Chondrocyte (in vitro differentiated cells): ENCODE measurements at regions not wholly inside any gene's neighbourhood (a gene's known extent, or its start where the extent isn't known, plus 50 kb on each side); places are given as distances from the start of the nearest gene placed in this dataset.

Experiments
- DNase-seq: peaks from one replicate; pipeline ENCODE4 v3.0.0; 2021; ENCODE audit warnings: mixed read lengths, low spot score
- H3K27ac Mint-ChIP-seq: one replicate; pipeline ENCODE4 v1.8.0; 2021; ENCODE audit warnings: mild to moderate bottlenecking, moderate library complexity, mixed read lengths; ENCODE audit not compliant: unreplicated experiment
- H3K27me3 Mint-ChIP-seq: 2 replicates; pipeline ENCODE4 v1.8.0; 2021; ENCODE audit warnings: low read depth, mixed read lengths
- H3K36me3 Mint-ChIP-seq: 2 replicates; pipeline ENCODE4 v1.8.0; 2021; ENCODE audit warnings: low read depth, mixed read lengths
- H3K4me1 Mint-ChIP-seq: 2 replicates; pipeline ENCODE4 v1.8.0; 2021; ENCODE audit warnings: low read depth, mild to moderate bottlenecking, mixed read lengths
- H3K4me3 Mint-ChIP-seq: one replicate; pipeline ENCODE4 v1.8.0; 2021; ENCODE audit warnings: mild to moderate bottlenecking, moderate library complexity, mixed read lengths; ENCODE audit not compliant: unreplicated experiment
- H3K9me3 Mint-ChIP-seq: 2 replicates; pipeline ENCODE4 v1.8.0; 2021; ENCODE audit warnings: low read depth, mixed read lengths
- TF ChIP-seq, protein P1 (sequence below): fragments of 200-600 bp; sonication (generic); IDR thresholded peaks from 2 replicates; pipeline ENCODE4 v1.5.0; 2021; ENCODE audit warnings: antibody characterized with exemption, mild to moderate bottlenecking, moderate library complexity

DNA sequence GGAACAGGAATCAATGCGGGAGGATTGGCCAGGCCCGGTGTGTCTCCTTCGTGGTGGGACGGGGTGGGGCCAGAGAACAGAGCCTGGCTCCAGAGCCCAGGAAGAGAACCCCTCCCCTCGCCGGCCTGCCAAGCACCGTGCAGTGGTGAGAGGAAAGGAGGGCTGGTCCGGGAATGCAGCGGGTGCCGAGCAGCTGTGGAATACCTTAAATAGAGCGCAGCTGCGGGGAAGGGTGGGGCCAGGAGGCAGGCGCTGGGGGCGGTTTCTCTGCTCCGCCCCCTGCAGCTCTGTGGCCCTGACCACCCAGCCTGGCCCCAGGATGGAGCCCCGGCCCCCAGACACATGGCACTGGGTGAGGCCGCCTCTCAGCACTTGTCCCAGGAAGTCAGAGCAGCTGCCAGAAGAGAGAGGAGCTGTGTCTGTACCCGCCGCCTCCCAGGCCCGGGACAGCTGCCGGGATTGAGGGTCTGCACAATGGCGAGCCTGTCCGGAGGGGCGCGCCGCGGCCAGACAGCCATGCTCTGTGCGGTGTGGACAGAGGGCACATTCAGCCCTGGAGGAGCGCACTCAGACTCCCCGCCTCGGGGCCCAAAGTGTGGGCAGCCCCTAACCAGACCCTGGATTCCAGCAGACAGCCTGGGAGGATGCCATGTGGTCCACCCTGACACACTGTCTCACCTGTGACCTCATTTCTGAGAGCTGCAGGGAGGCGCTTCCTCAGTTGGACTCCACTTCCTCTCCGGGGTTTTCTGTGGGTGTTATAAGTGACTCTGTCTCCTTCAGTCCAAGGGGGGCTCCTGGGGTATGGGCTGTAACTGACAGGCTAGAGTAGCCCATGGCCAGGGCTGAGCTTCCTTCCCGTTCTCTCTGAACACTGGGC is 268.8 kb downstream of the SEC14L1 start:
- peaks cover 85% of the 10 kb centered on the region for H3K4me1 Mint-ChIP-seq
- TF ChIP-seq, protein P1, sequence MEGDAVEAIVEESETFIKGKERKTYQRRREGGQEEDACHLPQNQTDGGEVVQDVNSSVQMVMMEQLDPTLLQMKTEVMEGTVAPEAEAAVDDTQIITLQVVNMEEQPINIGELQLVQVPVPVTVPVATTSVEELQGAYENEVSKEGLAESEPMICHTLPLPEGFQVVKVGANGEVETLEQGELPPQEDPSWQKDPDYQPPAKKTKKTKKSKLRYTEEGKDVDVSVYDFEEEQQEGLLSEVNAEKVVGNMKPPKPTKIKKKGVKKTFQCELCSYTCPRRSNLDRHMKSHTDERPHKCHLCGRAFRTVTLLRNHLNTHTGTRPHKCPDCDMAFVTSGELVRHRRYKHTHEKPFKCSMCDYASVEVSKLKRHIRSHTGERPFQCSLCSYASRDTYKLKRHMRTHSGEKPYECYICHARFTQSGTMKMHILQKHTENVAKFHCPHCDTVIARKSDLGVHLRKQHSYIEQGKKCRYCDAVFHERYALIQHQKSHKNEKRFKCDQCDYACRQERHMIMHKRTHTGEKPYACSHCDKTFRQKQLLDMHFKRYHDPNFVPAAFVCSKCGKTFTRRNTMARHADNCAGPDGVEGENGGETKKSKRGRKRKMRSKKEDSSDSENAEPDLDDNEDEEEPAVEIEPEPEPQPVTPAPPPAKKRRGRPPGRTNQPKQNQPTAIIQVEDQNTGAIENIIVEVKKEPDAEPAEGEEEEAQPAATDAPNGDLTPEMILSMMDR, result no peak
- peaks cover 7% of the 10 kb centered on the region for H3K9me3 Mint-ChIP-seq
- H3K27ac Mint-ChIP-seq, result peak overlapping the region; percentile 89
- H3K27me3 Mint-ChIP-seq, result no peaks in the 10 kb centered on the region
- H3K36me3 Mint-ChIP-seq, result peaks cover 5% of the 10 kb centered on the region
- peak overlapping the region; percentile 47 for H3K4me3 Mint-ChIP-seq
- no peak for DNase-seq

DNA sequence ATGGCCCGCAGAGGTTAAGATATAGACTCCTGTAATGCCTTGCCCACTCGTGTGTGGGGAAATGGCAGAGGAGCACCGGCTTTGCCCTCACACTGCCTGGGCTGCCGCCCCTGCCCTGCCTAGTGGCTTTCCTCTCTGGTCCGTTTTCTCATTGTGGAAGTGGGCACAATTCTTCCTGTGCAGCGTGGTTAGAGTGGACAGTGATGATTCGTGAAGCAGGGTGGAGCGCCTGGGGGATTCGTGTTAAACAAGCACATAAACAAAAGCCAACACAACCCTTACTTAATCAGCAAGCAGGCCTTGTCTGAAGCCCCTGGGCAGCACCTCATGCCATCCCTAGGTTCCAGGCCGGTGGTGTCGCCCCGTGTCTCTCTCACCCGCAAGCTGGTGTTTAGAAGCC is 269.7 kb downstream of the SEC14L1 start:
- no peak for DNase-seq
- Mint-ChIP-seq H3K4me3 (no peak overlapping the region), H3K27me3 (no peaks in the 10 kb centered on the region), H3K36me3 (peaks cover 5% of the 10 kb centered on the region), H3K4me1 (peaks cover 79% of the 10 kb centered on the region), H3K9me3 (peaks cover 7% of the 10 kb centered on the region), H3K27ac (peak overlapping the region; percentile 93)
- TF ChIP-seq, protein P1, result no peak

DNA sequence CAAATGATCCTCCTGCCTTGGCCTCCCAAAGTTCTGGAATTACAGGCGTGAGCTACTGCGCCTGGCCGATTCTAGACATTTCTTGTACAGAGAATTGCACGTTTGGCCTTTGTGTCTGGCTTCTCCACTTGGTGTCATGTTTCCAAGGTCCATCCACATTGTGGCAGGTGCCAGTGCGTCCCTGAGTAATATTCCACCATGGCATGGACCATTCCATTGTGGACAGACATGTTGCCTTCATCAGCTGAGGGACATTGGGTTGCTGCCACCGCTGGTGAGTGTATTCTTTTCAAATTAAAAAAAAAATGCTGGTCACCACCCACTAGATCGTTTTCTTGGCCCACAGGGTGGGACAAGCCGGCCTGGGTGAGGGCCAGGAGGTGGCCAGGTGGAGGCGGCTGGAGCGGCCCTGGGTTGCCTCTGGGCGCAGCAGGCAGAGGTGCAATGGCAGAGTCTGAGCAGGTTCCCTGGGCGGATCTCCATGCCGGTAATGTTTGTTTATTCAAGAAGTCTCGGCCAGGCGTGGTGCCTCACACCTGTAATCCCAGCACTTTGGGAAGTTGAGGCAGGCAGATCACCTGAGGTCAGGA is 274.1 kb downstream of the SEC14L1 start:
- no peak overlapping the region for H3K27ac Mint-ChIP-seq
- no peaks in the 10 kb centered on the region for H3K27me3 Mint-ChIP-seq
- TF ChIP-seq, protein P1, result no peak
- no peak for DNase-seq
- H3K4me1 Mint-ChIP-seq, result peaks cover 46% of the 10 kb centered on the region
- H3K9me3 Mint-ChIP-seq, result peaks cover 7% of the 10 kb centered on the region
- H3K36me3 Mint-ChIP-seq, result peaks cover 2% of the 10 kb centered on the region
- H3K4me3 Mint-ChIP-seq, result no peak overlapping the region

DNA sequence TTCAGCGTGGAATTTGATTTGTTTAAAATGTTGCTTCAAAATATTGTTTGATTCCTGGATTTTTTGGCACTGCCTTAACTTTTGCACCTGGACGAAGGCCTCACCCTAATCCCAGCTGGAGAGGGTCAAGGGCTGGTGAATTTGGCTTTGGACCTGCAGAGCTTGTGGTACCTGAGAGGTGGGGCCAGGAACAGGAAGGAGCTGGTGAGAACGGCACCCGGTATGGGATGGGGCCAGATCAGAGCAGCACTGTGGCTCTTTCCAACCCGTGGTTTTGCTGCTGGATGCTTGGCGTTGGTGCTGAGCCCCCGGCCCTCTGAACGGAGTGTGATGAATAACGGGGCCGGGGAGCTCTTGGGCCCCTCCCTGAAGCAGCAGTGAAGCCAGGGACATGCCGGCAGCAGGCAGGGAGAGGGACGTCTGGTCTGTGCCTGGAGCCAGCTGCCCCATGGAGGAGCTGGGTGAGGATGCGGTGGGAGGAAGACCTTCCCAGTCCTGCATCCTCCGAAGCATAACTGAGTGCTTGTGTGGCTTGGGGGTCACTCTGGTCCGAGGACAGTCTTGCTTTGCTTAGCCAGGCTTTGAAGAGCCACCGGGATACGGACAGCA is 275.4 kb downstream of the SEC14L1 start:
- no peak overlapping the region for H3K27ac Mint-ChIP-seq
- peaks cover 2% of the 10 kb centered on the region for H3K36me3 Mint-ChIP-seq
- no peaks in the 10 kb centered on the region for H3K27me3 Mint-ChIP-seq
- H3K9me3 Mint-ChIP-seq, result peaks cover 7% of the 10 kb centered on the region
- TF ChIP-seq, protein P1, result no peak
- H3K4me1 Mint-ChIP-seq, result peaks cover 47% of the 10 kb centered on the region
- no peak overlapping the region for H3K4me3 Mint-ChIP-seq
- no peak for DNase-seq

DNA sequence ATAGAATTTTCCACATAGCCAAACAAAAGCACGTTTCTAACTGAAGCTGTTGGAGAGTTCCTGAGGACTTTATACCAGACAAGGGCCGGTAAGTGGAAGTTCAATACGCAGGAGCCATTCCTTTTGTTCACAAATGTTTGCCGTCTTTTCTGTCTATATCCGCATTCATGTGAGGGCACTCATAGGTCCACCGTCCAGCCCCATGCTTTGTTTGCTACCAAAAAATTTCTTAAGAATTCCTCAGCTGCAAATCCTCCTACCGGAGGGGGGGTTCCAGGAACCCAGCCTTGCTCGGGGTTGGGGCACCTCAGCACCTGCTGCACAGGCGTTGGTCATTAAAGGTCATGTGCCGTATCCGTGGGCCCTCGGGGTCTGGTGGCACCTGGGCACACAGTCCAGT is 276.8 kb downstream of the SEC14L1 start:
- peaks cover 5% of the 10 kb centered on the region for H3K9me3 Mint-ChIP-seq
- no peaks in the 10 kb centered on the region for H3K27me3 Mint-ChIP-seq
- no peak overlapping the region for H3K4me3 Mint-ChIP-seq
- TF ChIP-seq, protein P1, result no peak
- DNase-seq, result no peak
- H3K27ac Mint-ChIP-seq, result no peak overlapping the region
- peaks cover 2% of the 10 kb centered on the region for H3K36me3 Mint-ChIP-seq
- peaks cover 45% of the 10 kb centered on the region for H3K4me1 Mint-ChIP-seq
